PC-9 (cell line): ENCODE measurements at regions not wholly inside any gene's neighbourhood (a gene's known extent, or its start where the extent isn't known, plus 50 kb on each side); places are given as distances from the start of the nearest gene placed in this dataset.
"Not testable (repeated sequence)": the region's sequence is repeated elsewhere in the genome, so short reads cannot be mapped to it uniquely, and the experiment has no call there.

Experiments used
- BruUV-seq: library from RNA; stranded (reverse); fragments of 400-500 nt; replicated peaks from 2 replicates; lab custom pipeline; 2021; lab: Mats Ljungman, UMichigan
- CTCF ChIA-PET: fragments of 300-600 bp; sonication (Branson Sonifier 250); formaldehyde crosslinking; loops from one replicate; lab custom pipeline; 2022; ENCODE audit warnings: antibody characterized with exemption; lab: Charles Lee
- POLR2A ChIA-PET: fragments of 300-600 bp; sonication (Branson Sonifier 250); formaldehyde crosslinking; loops from one replicate; lab custom pipeline; 2022; ENCODE audit warnings: antibody characterized with exemption; ENCODE audit not compliant: unreplicated experiment; lab: Charles Lee
- DNase-seq, 2 experiments: peaks; one replicate each; pipeline versions ENCODE4 v3.0.0 to v3.0.0-alpha.2; 2015 to 2022; ENCODE audit warnings: mixed read lengths in 1 of 2
- H2AFZ ChIP-seq: fragments of 200-600 bp; sonication (generic); 2 replicates; pipeline ENCODE4 v1.8.1; 2017; ENCODE audit warnings: antibody characterized with exemption
- H3F3A ChIP-seq: fragments of 200-600 bp; sonication (generic); 2 replicates; pipeline ENCODE4 v1.8.1; 2017; ENCODE audit warnings: antibody characterized with exemption, mild to moderate bottlenecking, low read depth; ENCODE audit not compliant: insufficient read depth
- H3K27ac ChIP-seq: fragments of 200-600 bp; sonication (generic); 2 replicates; pipeline ENCODE4 v1.6.1; 2016; ENCODE audit warnings: mixed run types
- H3K27me3 ChIP-seq: fragments of 200-600 bp; sonication (generic); 2 replicates; pipeline ENCODE4 v1.6.1; 2016; ENCODE audit warnings: low read depth, mixed run types; ENCODE audit not compliant: insufficient read depth
- H3K36me3 ChIP-seq: fragments of 200-600 bp; sonication (generic); 2 replicates; pipeline ENCODE4 v1.6.1; 2016; ENCODE audit warnings: low read depth, mixed run types
- H3K4me1 ChIP-seq: fragments of 200-600 bp; sonication (generic); replicated peaks from 2 replicates; pipeline ENCODE4 v1.6.1; 2016; ENCODE audit warnings: mixed run types; ENCODE audit not compliant: insufficient read depth
- H3K4me2 ChIP-seq: fragments of 200-600 bp; sonication (generic); 2 replicates; pipeline ENCODE4 v1.6.1; 2017; ENCODE audit warnings: mixed run types
- H3K4me3 ChIP-seq: fragments of 200-600 bp; sonication (generic); 2 replicates; pipeline ENCODE4 v1.6.1; 2016; ENCODE audit warnings: mixed run types
- H3K79me2 ChIP-seq: fragments of 200-600 bp; sonication (generic); 2 replicates; pipeline ENCODE4 v1.6.1; 2017; ENCODE audit warnings: low read depth, mixed run types
- H3K9me2 ChIP-seq: fragments of 200-600 bp; sonication (generic); 2 replicates; pipeline ENCODE4 v1.8.1; 2017; ENCODE audit warnings: mild to moderate bottlenecking; ENCODE audit not compliant: insufficient read depth
- H3K9me3 ChIP-seq: fragments of 200-600 bp; sonication (generic); 2 replicates; pipeline ENCODE4 v1.8.1; 2016; ENCODE audit warnings: low read depth; ENCODE audit not compliant: insufficient read depth
- H4K20me1 ChIP-seq: fragments of 200-600 bp; sonication (generic); 2 replicates; pipeline ENCODE4 v1.8.1; 2017; ENCODE audit not compliant: insufficient read depth
- EZH2 ChIP-seq: fragments of 200-600 bp; sonication (generic); IDR thresholded peaks from 2 replicates; pipeline ENCODE4 v1.8.0; 2017; ENCODE audit warnings: antibody characterized with exemption, low read depth
- intact Hi-C: fragments of 100-400 bp; cut with micrococcal nuclease; formaldehyde crosslinking; loops from one replicate; pipeline ENCODE4 v1.10.0; 2022; ENCODE audit not compliant: unreplicated experiment
- TF ChIP-seq, protein P1 (sequence below): fragments of 200-600 bp; sonication (generic); conservative IDR thresholded peaks from 2 replicates; pipeline ENCODE4 v1.6.1; 2017; ENCODE audit warnings: mixed run types, antibody characterized with exemption, mild to moderate bottlenecking, moderate library complexity

- no peaks in the 10 kb centered on the region for H3K9me3 ChIP-seq
- H3K9me2 ChIP-seq = no peaks in the 10 kb centered on the region
- 0 out of 2 replicates have a peak, but pooled peaks cover 3% of the 10 kb centered on the region for H4K20me1 ChIP-seq
- no peak overlapping the region for H3K27ac ChIP-seq
- BruUV-seq = no TSS peak
- ChIA-PET POLR2A (no interaction called here), CTCF (no interaction called here)
- peaks cover 99% of the 10 kb centered on the region for H3K27me3 ChIP-seq
- TF ChIP-seq, protein P1, sequence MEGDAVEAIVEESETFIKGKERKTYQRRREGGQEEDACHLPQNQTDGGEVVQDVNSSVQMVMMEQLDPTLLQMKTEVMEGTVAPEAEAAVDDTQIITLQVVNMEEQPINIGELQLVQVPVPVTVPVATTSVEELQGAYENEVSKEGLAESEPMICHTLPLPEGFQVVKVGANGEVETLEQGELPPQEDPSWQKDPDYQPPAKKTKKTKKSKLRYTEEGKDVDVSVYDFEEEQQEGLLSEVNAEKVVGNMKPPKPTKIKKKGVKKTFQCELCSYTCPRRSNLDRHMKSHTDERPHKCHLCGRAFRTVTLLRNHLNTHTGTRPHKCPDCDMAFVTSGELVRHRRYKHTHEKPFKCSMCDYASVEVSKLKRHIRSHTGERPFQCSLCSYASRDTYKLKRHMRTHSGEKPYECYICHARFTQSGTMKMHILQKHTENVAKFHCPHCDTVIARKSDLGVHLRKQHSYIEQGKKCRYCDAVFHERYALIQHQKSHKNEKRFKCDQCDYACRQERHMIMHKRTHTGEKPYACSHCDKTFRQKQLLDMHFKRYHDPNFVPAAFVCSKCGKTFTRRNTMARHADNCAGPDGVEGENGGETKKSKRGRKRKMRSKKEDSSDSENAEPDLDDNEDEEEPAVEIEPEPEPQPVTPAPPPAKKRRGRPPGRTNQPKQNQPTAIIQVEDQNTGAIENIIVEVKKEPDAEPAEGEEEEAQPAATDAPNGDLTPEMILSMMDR = no peak
- no peak for TF ChIP-seq EZH2
- no peak overlapping the region for H3K4me2 ChIP-seq
- H3K4me1 ChIP-seq = no peaks in the 10 kb centered on the region
- H3F3A ChIP-seq = no peaks in the 10 kb centered on the region
- no peak overlapping the region for H3K4me3 ChIP-seq
- H3K36me3 ChIP-seq = no peaks in the 10 kb centered on the region
- H2AFZ ChIP-seq = no peak overlapping the region
- intact Hi-C loops = no loop called here
- DNase-seq = no peak
- H3K79me2 ChIP-seq = no peaks in the 10 kb centered on the region
Measured at GRCh38 chr2:239721531-239721930, 303.6 kb downstream of the NDUFA10 start.

DNA sequence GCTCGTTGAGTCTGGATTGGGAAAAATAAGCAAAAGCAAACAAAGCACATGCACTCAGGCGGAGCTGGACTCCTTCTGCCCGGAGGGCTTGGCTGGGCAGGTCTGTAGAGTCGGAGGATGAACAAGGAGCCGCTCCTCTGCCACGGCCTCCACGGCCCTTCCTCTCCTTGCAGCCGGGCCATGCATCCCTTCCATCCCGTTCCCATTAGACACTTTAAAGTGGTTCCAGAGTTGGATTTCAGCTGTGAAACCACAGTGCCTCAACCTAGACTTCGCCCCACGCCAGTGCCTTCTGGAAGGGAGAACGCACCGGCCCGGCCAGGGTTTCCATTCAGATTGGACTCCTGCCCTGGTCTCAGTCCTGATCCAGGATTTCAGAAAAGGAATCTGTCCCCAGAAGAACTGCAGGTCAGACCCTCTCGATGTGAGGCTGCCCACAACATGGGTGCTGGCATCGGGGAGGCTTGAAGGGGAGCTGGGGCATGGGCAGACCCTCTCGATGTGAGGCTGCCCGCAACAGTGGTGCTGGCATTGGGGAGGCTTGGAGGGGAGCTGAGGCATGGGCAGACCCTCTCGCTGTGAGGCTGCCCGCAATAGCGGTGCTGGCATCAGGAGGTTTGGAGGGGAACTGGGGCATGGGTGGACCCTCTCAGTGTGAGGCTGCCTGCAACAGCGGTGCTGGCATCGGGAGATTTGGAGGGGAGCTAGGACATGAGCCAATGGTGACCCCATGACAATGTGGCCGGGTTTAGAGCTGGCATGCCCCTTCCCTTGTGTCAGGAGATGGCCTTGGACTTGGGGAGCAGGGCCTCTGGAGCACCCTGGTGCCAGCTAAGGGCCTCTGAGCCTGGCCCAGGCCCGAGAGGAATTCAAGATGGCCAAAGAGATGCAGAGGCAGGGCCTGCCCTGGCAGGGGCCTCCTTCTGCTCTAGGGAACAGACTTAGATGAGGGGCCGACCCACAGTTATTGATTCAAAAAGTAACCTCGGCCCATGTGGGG, 304.5 kb downstream of the NDUFA10 start:
- no peaks in the 10 kb centered on the region for H3F3A ChIP-seq
- H3K27ac ChIP-seq = no peak overlapping the region
- no peaks in the 10 kb centered on the region for H3K79me2 ChIP-seq
- TF ChIP-seq, protein P1 = no peak
- TF ChIP-seq EZH2 = no peak
- H4K20me1 ChIP-seq = 0 out of 2 replicates have a peak, but pooled peaks cover 3% of the 10 kb centered on the region
- intact Hi-C loops = no loop called here
- DNase-seq = no peak
- H2AFZ ChIP-seq = no peak overlapping the region
- no peak overlapping the region for H3K4me3 ChIP-seq
- no peaks in the 10 kb centered on the region for H3K9me2 ChIP-seq
- H3K4me1 ChIP-seq = no peaks in the 10 kb centered on the region
- no peaks in the 10 kb centered on the region for H3K36me3 ChIP-seq
- H3K4me2 ChIP-seq = no peak overlapping the region
- POLR2A ChIA-PET = interaction anchor here (0.6 kb wide), 1 partner anchor 28 kb away, joined by 9 read pairs; no protein-coding TSS in a partner anchor
- H3K9me3 ChIP-seq = no peaks in the 10 kb centered on the region
- peaks cover 99% of the 10 kb centered on the region for H3K27me3 ChIP-seq
- no TSS peak for BruUV-seq
- CTCF ChIA-PET = no interaction called here

DNA sequence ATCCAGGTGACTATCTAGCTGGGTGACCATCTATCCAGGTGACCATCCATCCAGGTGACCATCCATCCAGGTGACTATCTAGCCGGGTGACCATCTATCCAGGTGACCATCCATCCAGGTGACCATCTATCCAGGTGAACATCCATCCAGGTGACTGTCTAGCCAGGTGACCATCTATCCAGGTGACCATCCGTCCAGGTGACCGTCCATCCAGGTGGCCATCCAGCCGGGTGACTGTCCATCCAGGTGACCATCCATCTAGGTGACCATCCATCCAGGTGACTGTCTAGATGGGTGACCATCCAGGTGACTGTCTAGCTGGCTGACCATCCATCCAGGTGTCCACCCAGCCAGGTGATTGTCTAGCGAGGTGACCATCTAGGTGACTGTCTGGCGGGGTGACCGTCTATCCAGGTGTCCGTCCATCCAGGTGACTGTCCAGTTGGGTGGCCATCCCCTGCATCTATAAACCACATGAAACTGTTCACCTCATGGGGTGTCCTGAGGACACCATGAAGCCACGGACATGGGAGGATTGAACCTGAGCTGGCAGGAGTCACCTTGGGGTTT, 305.3 kb downstream of the NDUFA10 start:
- no peak for DNase-seq
- H3K4me1 ChIP-seq = no peaks in the 10 kb centered on the region
- ChIA-PET CTCF (no interaction called here), POLR2A (interaction anchor here (0.6 kb wide), 1 partner anchor 27 kb away, joined by 9 read pairs; no protein-coding TSS in a partner anchor)
- no peak overlapping the region for H3K27ac ChIP-seq
- 0 out of 2 replicates have a peak, but pooled peaks cover 3% of the 10 kb centered on the region for H4K20me1 ChIP-seq
- no peaks in the 10 kb centered on the region for H3F3A ChIP-seq
- H2AFZ ChIP-seq = no peak overlapping the region
- intact Hi-C loops = no loop called here
- no peaks in the 10 kb centered on the region for H3K9me3 ChIP-seq
- no peaks in the 10 kb centered on the region for H3K36me3 ChIP-seq
- BruUV-seq = no TSS peak
- TF ChIP-seq, protein P1 = no peak
- TF ChIP-seq EZH2 = no peak
- no peak overlapping the region for H3K4me2 ChIP-seq
- H3K9me2 ChIP-seq = no peaks in the 10 kb centered on the region
- no peaks in the 10 kb centered on the region for H3K79me2 ChIP-seq
- H3K27me3 ChIP-seq = peaks cover 99% of the 10 kb centered on the region
- H3K4me3 ChIP-seq = no peak overlapping the region

- H3K4me2 ChIP-seq, BruUV-seq, H3F3A ChIP-seq, H3K4me3 ChIP-seq, H3K36me3 ChIP-seq, H2AFZ ChIP-seq, H3K9me3 ChIP-seq, H4K20me1 ChIP-seq, DNase-seq, H3K79me2 ChIP-seq, H3K27ac ChIP-seq, CTCF ChIA-PET, H3K9me2 ChIP-seq, intact Hi-C loops, H3K4me1 ChIP-seq, POLR2A ChIA-PET: not testable (repeated sequence)
- H3K27me3 ChIP-seq = peaks cover 99% of the 10 kb centered on the region
Measured at GRCh38 chr2:239718991-239719390, 306.2 kb downstream of the NDUFA10 start.
